Lower leg skin (tissue), 4 donors: ENCODE measurements at regions not wholly inside any gene's neighbourhood (a gene's known extent, or its start where the extent isn't known, plus 50 kb on each side); places are given as distances from the start of the nearest gene placed in this dataset.

Source experiments
- DNase-seq, 2 donors: peaks; one replicate each; pipeline ENCODE4 v3.0.0-alpha.2; 2019; ENCODE audit warnings: low spot score in 2 of 2
- H3K4me3 ChIP-seq: fragments of 200-600 bp; sonication (generic); 2 replicates; pipeline ENCODE4 v1.5.1; 2017; ENCODE audit warnings: mild to moderate bottlenecking, low read depth; ENCODE audit not compliant: poor library complexity, severe bottlenecking
- POLR2A ChIP-seq, 2 donors: fragments of 450-650 bp; IDR thresholded peaks; one replicate each; pipeline ENCODE4 v1.6.1; 2016 to 2017; ENCODE audit warnings: antibody characterized with exemption in 2 of 2, mild to moderate bottlenecking in 1 of 2, moderate library complexity in 1 of 2
- WGBS, 2 donors: methylation state at CpG; one replicate each; pipeline ENCODE4 v1.1.5; 2018; 5-methylcytosine and 5-hydroxymethylcytosine counted together
- intact Hi-C: fragments of 100-400 bp; cut with DNase I; formaldehyde crosslinking; loops from one replicate; pipeline ENCODE4 v1.15.0; 2023; ENCODE audit warnings: low total_unique reads
- TF ChIP-seq, protein P1 (sequence below), 3 donors: fragments of 450-650 bp; IDR thresholded peaks; one replicate each; pipeline ENCODE4 v1.5.1; 2016; ENCODE audit warnings: antibody characterized with exemption in 3 of 3, mild to moderate bottlenecking in 3 of 3, moderate library complexity in 2 of 3

GRCh38 chr6:14379568-14379967, 262.0 kb downstream of the CD83 start:
- TF ChIP-seq, protein P1, sequence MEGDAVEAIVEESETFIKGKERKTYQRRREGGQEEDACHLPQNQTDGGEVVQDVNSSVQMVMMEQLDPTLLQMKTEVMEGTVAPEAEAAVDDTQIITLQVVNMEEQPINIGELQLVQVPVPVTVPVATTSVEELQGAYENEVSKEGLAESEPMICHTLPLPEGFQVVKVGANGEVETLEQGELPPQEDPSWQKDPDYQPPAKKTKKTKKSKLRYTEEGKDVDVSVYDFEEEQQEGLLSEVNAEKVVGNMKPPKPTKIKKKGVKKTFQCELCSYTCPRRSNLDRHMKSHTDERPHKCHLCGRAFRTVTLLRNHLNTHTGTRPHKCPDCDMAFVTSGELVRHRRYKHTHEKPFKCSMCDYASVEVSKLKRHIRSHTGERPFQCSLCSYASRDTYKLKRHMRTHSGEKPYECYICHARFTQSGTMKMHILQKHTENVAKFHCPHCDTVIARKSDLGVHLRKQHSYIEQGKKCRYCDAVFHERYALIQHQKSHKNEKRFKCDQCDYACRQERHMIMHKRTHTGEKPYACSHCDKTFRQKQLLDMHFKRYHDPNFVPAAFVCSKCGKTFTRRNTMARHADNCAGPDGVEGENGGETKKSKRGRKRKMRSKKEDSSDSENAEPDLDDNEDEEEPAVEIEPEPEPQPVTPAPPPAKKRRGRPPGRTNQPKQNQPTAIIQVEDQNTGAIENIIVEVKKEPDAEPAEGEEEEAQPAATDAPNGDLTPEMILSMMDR (IDR thresholded peaks at IDR 0.05), result no peak
- no peak for TF ChIP-seq POLR2A (IDR thresholded peaks at IDR 0.05)
- 66 to 69% methylated on average over 3 of the region's 3 CpGs for WGBS, 2 donors
- H3K4me3 ChIP-seq, result no peak overlapping the region
- no peak for DNase-seq
- intact Hi-C loops, result no loop called here

GRCh38 chr6:14380086-14380820, 262.7 kb downstream of the CD83 start:
- TF ChIP-seq, protein P1 (IDR thresholded peaks at IDR 0.05), result no peak
- no peak for TF ChIP-seq POLR2A (IDR thresholded peaks at IDR 0.05)

DNA sequence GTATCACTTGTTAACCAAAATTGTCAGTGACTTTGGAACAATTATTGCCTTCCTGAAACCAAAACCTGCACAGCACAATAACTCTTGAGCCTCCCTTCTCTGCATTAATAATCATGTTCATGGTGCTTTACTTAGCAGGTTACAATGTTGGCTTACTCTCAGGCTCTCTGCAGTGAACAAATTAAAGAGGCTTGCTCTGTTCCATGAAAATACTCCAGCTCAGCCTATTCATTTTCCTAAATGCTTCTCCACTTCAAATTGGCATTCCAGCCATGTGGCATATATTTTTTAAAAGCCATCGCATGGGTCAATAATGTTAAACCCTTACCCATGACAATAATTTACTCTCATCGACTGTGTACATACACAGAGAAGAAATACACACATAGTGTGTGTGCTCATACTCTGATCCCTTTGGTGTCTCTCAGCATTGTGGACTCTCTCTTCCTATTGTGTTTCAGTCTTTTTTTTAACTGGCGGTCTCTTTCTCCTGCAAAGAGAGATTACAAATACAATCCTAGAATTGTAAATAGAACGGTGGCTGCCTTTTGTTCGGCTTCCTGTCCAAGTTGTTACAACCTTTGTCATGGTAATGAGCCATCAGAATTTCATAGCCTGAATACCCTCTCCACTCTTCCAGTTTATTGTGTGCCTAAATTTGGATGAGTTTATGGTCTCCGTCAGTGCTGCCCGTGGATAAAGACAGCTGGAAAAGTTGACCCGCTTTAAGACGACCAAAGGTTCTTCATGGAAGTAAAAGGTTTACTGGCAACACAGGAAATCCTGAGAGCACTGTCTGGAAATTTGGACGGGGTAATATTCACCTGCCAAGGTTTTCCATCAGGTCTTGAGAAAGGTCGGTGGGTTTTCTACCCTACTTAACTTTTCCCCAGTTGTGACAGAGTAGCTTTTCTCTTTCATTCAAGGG, 263.6 kb downstream of the CD83 start:
- WGBS, 2 donors, result 70 to 85% methylated on average over 11 of the region's 11 CpGs
- intact Hi-C loops, result no loop called here
- DNase-seq, result no peak
- TF ChIP-seq, protein P1 (IDR thresholded peaks at IDR 0.05), result no peak
- TF ChIP-seq POLR2A (IDR thresholded peaks at IDR 0.05), result no peak
- no peak overlapping the region for H3K4me3 ChIP-seq

More at GRCh38 chr6:14380086-14380820, 262.7 kb downstream of the CD83 start:
- WGBS, 2 donors, result 82 to 85% methylated on average over 10 of the region's 10 CpGs
- H3K4me3 ChIP-seq, result no peak overlapping the region
- DNase-seq, result no peak
- intact Hi-C loops, result no loop called here

DNA sequence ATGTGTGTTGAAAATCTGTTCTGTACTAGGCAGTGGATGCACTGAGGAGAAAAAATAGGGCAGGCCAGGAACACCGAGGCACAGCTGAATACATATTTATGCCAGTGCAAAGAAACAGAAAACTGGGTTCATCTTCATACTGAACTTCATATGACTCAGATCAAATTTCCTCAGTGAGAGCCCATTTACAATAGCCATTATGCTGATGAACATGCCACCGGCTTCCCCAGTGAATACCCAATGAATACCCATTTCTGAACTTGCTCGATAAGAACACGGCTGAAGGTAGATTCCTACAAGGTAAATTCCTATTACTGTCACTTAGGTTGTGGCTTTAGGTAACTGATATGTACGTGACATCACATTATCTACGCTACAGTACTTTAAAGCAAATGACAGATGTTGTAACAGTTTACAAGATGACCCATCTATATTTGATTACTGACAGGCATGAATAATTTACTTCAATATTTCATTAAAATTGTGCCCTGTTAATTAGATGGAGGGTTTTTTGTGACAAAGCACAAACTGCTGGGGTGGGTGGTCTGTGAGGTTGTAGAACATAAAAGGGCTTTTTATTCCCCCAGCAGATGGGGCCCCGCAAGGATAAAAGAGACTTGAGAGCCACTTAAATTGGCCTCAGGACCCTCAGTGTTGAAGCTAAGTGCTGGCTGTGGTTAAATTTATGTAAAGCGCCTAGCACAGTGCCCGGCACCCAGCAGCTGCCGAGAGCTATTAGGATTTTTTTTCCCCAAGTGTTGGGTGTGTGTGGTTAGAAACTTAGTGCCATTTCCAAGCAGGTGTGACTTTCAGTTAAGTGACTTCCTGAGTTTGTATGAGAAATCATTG, 264.5 kb downstream of the CD83 start:
- H3K4me3 ChIP-seq, result no peak overlapping the region
- no peak for DNase-seq
- intact Hi-C loops, result no loop called here
- TF ChIP-seq POLR2A (IDR thresholded peaks at IDR 0.05), result no peak
- TF ChIP-seq, protein P1 (IDR thresholded peaks at IDR 0.05), result no peak
- WGBS, 2 donors, result 85 to 90% methylated on average over 10 of the region's 10 CpGs

DNA sequence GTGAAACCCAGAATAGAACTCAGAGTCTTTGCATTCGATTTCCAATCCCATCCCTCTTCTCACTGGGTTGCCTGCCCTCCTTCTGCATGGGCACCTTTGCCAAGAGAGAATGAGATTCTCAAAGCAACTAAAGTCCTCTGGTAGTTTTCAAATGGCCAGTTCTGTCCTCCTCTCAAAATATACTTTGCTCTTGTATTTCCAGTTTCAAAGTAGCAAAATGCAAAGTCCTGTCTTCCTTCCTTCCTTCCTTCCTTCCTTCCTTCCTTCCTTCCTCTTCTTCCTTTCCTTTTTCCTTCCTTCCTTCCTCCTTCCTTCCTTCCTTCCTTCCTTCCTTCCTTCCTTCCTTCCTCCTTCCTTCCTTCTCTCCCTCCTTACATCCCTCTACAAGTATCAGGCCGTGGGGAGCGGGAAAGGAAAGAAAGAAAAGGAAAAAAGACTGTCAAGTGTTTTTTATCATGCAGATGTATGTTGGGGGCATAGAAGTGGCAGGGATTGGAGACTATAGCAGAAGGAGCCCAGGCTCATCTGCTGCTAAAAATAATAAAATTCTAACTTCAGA, 265.2 kb downstream of the CD83 start:
- intact Hi-C loops, result no loop called here
- DNase-seq, result no peak
- WGBS, 2 donors, result 75 to 85% methylated on average over 3 of the region's 3 CpGs
- no peak for TF ChIP-seq POLR2A (IDR thresholded peaks at IDR 0.05)
- TF ChIP-seq, protein P1 (IDR thresholded peaks at IDR 0.05), result no peak
- H3K4me3 ChIP-seq, result no peak overlapping the region
